HG03558 (cell line): ENCODE measurements at regions not wholly inside any gene's neighbourhood (a gene's known extent, or its start where the extent isn't known, plus 50 kb on each side); places are given as distances from the start of the nearest gene placed in this dataset.

Experiments used
- ATAC-seq: cut with Tn5 transposase; IDR thresholded peaks from one replicate; pipeline ENCODE4 v1.9.1; 2021; ENCODE audit warnings: moderate number of reproducible peaks; ENCODE audit not compliant: unreplicated experiment; ENCODE audit errors: extremely low read depth

- ATAC-seq = no peak
Measured at GRCh38 chr7:25543798-25544197, 315.5 kb upstream of the NPVF start.

GRCh38 chr7:25544254-25544653, 316.0 kb upstream of the NPVF start:
- no peak for ATAC-seq

GRCh38 chr7:25545124-25546008, 317.1 kb upstream of the NPVF start:
- ATAC-seq = no peak

GRCh38 chr7:25546306-25546705, 318.0 kb upstream of the NPVF start:
- no peak for ATAC-seq

- ATAC-seq = no peak
Measured at GRCh38 chr7:25549271-25549921, 321.1 kb upstream of the NPVF start.

- no peak for ATAC-seq
Measured at GRCh38 chr7:25550149-25550548, 321.9 kb upstream of the NPVF start.

GRCh38 chr7:25552998-25553397, 324.7 kb upstream of the NPVF start:
- ATAC-seq = no peak

- no peak for ATAC-seq
Measured at GRCh38 chr7:25553580-25554291, 325.4 kb upstream of the NPVF start.

GRCh38 chr7:25557379-25557917, 329.2 kb upstream of the NPVF start:
- no peak for ATAC-seq

- no peak for ATAC-seq
Measured at GRCh38 chr7:25557930-25558329, 329.6 kb upstream of the NPVF start.

GRCh38 chr7:25558605-25559004, 330.3 kb upstream of the NPVF start:
- no peak for ATAC-seq

- no peak for ATAC-seq
Measured at GRCh38 chr7:25559581-25560367, 331.5 kb upstream of the NPVF start.

GRCh38 chr7:25562673-25563182, 334.4 kb upstream of the NPVF start:
- no peak for ATAC-seq

- no peak for ATAC-seq
Measured at GRCh38 chr7:25565002-25565401, 336.7 kb upstream of the NPVF start.

GRCh38 chr7:25565949-25566348, 337.7 kb upstream of the NPVF start:
- ATAC-seq = no peak

GRCh38 chr7:25567430-25567829, 339.1 kb upstream of the NPVF start:
- no peak for ATAC-seq

GRCh38 chr7:25569765-25570164, 341.5 kb upstream of the NPVF start:
- ATAC-seq = no peak

GRCh38 chr7:25572423-25572822, 344.1 kb upstream of the NPVF start:
- no peak for ATAC-seq

- no peak for ATAC-seq
Measured at GRCh38 chr7:25574828-25575227, 346.5 kb upstream of the NPVF start.

GRCh38 chr7:25575634-25576033, 347.3 kb upstream of the NPVF start:
- ATAC-seq = no peak
